Endometrium (tissue), 2 donors: ENCODE measurements at regions not wholly inside any gene's neighbourhood (a gene's known extent, or its start where the extent isn't known, plus 50 kb on each side); places are given as distances from the start of the nearest gene placed in this dataset.

Source experiments
- FAIRE-seq: peaks from 2 replicates; lab custom pipeline; 2012; peaks lifted over from hg19 to GRCh38; lab: Jason Lieb, UNC
- donor health status: control.
- donor health status: control.

GRCh38 chr1:38133756-38134155 is 87.2 kb upstream of the POU3F1 start:
- no peak for FAIRE-seq

- no peak for FAIRE-seq
Measured at GRCh38 chr1:38133304-38133703, 86.7 kb upstream of the POU3F1 start.

GRCh38 chr1:38132681-38133080 is 86.1 kb upstream of the POU3F1 start:
- no peak for FAIRE-seq

- FAIRE-seq, result no peak
Measured at GRCh38 chr1:38131024-38131585, 84.5 kb upstream of the POU3F1 start.

GRCh38 chr1:38129971-38130370 is 83.4 kb upstream of the POU3F1 start:
- no peak for FAIRE-seq

DNA sequence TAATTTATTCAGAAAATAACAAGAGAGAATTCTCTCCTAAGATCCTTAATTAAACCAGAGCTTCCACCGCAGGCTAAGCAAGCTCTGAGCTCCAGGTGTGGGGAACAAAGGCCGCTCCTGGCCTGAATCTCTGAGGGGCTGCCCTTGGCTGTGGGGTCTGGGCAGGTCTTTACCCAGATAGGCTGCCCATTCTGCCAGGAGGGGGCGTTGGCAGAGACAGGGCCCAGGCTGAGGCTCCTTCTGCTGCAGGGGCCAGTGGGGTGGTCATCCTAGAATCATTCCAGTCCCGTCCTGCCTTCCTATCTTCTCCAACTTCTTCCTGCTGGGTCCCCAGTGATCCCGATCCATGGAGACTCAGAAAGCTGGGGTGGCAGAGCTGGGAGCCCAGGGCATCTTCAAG is 82.9 kb upstream of the POU3F1 start:
- no peak for FAIRE-seq

GRCh38 chr1:38128926-38129453 is 82.4 kb upstream of the POU3F1 start:
- FAIRE-seq, result no peak

GRCh38 chr1:38128511-38128910 is 81.9 kb upstream of the POU3F1 start:
- no peak for FAIRE-seq

DNA sequence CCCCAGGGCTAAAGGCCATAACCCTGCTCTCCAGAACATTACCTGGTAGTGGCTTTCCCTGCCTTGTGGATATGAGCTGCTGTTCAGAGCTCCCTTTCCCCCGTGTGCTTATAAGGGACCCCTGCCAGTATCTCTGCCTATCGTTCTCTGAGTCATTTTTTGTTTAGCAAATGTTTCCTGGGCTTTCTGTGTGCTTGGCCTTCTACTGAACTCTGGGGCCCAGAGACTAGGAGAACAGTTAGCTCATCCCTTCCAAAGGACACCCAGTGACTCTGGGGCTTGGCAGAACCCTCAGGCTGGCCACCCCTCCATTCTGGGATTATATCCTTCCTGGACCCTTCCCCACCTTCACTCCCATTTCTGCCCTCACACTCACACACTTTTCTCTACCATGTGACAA is 80.8 kb upstream of the POU3F1 start:
- no peak for FAIRE-seq

DNA sequence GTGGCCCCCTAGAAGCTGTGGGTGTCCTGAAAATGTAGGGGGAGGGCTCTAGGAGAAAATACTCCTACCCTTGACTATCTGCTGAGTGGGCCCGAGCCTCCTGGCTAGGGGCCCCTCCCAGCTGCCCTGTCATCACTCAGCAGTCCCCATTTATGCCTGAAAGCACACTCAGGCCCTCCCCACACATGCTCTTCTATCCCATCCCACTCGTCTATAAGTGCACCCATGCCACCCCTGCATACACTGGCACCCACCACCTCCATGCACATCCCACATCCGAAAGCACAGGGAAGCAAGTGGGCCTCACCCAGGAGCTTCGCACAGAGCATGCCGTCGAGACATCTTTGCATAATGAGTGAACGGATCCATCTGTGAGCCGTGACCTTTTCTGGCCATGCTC is 80.4 kb upstream of the POU3F1 start:
- FAIRE-seq, result no peak

DNA sequence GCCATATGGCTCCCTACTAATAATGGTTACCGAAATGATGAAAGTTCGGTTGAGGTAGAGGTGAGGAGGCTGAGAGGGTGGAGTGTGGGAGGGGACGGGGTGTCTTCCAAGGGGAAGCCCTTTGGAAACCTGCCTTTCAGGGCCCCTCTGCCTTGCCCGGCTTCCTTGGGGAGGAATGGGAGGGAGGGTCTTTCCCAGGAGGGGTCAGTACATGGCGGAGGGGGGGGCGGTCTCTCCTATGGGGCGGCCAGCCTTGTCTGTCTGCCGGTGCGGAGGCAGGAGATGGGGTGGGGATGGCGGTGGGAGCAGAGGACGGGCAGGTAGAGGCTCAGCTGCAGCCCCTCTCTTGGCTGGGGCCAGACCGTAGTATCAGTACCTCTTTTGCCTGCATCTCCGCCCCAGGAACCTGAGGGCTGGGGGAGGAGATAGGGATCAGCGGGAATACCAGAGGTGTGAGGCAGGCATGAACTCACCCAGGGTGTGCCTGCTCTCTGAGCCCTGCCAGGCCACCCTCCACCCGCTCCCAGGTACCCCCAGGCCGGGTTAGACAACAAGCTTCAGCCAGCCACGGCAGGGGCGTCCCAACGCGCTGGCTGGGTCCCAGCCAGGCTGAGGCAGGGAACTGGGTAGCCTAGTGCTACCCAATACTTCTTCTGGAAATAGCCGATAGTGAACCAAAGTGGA is 79.4 kb upstream of the POU3F1 start:
- FAIRE-seq, result no peak

- no peak for FAIRE-seq
Measured at GRCh38 chr1:38125016-38125415, 78.4 kb upstream of the POU3F1 start.

DNA sequence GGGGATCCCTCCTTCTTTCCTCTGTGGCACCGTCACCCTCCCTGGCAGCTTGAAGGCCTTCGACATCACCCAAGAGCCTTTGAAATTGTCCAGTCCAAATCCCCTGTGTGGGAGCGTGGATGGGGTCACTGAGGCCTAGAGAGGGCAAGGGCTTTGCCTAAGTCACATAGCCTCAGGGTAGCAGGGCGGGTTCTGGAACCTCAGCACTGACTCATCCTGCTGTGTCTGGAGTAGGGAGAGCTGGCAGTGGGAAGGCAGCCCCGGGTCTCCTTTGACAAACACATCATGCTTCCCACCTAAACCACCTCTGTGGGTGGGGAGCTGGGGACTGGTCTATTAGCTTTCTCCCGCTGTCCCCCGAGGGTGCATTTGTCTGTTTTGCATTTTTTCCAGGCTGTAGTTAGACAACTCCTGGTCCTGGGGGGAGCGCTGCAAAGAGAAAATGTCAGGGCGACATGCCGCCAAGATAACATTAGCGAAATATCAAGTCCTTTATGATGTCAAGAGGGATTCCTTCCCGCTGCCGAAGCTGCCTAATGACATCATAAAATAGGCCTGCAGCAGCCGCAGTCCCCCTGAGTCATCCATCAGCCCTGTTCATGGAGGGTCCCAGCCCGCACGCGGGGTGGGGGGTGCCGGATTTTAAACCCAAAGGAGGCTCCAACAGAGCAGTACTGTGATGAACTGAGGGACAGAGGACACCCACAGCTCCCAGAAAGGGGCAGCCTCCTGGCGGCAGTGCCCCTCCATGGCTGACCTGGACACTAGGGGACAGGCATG is 77.0 kb upstream of the POU3F1 start:
- no peak for FAIRE-seq

- no peak for FAIRE-seq
Measured at GRCh38 chr1:38121231-38121680, 74.7 kb upstream of the POU3F1 start.

DNA sequence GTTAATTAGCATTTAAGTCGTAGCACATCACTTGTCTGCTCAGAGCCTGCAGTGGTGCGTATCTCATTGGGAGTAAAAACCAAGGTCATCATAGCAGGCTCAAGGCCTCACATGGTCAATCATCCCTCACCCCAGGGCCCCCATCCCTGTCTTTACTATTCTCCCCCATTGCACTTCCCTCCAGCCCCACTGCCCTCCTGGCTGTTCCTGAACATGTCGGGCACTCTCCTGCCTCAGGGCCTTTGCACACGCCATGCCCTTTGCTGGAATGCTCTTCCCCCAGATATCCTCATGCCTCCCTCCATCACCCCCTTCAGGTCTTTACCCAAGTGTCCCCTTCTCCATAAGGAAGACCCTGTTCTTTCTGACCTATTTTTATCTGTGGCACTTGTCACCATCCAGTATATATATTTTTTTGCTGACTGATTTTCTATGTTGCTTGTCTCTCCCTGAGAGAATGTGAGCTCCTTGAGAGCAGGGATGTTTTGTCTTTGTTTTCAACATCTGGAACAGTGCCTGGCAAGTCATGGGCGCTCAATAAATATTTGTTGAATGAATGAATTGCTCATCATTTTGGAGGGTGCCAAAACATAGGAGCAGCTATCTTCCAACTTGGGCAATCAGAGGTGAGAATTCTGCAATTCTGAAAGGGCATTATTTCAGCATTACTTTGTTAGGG is 74.1 kb upstream of the POU3F1 start:
- no peak for FAIRE-seq

DNA sequence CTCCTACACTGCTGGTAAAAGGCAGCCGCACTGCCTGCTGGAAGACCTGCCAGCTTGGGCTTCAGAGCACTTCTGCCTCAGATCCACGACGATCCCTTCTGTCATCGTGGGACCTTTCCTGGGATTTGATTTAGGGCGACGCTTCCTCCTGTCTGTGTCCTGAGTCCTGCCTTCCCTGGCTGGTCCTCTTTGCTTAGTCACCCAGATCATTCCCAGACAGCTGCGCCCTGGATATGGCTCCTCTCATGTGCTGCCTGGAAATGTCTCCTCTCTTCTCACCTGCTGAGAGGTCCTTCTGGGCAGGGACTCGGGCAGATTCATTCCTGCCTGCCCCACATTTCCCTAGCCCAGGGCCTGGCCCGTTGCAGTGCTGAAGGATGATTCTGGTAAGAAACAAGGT is 72.4 kb upstream of the POU3F1 start:
- FAIRE-seq, result no peak

GRCh38 chr1:38117444-38117887 is 70.9 kb upstream of the POU3F1 start:
- no peak for FAIRE-seq

- no peak for FAIRE-seq
Measured at GRCh38 chr1:38115682-38116202, 69.1 kb upstream of the POU3F1 start.

DNA sequence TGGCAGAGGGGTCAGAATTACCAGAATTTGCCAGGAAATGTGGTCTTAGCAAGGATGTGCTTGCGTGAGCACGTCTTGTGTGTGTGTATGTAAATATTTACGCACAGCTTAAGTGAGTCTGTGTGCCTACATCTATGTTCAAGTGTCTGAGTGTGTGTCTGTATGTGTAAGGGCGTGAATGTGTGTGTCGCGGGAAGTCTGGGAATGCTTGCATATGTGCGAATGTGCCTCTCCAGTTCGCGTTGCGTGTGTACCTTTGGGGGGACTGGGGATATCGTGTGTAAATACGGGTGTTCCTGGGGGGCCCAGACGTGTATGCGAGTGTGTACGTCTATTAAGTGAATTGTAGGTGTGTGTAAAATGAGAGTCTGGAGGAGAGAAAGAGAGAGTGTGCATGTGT is 68.6 kb upstream of the POU3F1 start:
- no peak for FAIRE-seq

- FAIRE-seq, result no peak
Measured at GRCh38 chr1:38114241-38115026, 67.8 kb upstream of the POU3F1 start.

- no peak for FAIRE-seq
Measured at GRCh38 chr1:38113159-38113666, 66.6 kb upstream of the POU3F1 start.
